ENCODE measurements at regions not wholly inside any gene's neighbourhood (a gene's known extent, or its start where the extent isn't known, plus 50 kb on each side); places are given as distances from the start of the nearest gene placed in this dataset.
A peak's percentile ranks its signal among the peaks of the same experiment; 100 is the strongest.

GRCh38 chr7:148950806-148951205, 66.7 kb upstream of the EZH2 start:
- DNase-seq = no peak

- no peak for DNase-seq
Measured at GRCh38 chr7:148944935-148945934, 61.1 kb upstream of the EZH2 start.

- peak; percentile 72 for DNase-seq
Measured at GRCh38 chr7:148941598-148942275, 57.6 kb upstream of the EZH2 start.

- DNase-seq = peak; percentile 82
Measured at GRCh38 chr7:148940702-148941597, 56.9 kb upstream of the EZH2 start.

GRCh38 chr7:148939128-148939755, 55.2 kb upstream of the EZH2 start:
- no peak for DNase-seq

- no peak for DNase-seq
Measured at GRCh38 chr7:148935451-148935850, 51.4 kb upstream of the EZH2 start.
